Muscle layer of duodenum (tissue), 2 donors: ENCODE measurements at regions not wholly inside any gene's neighbourhood (a gene's known extent, or its start where the extent isn't known, plus 50 kb on each side); places are given as distances from the start of the nearest gene placed in this dataset.

ENCODE experiments used
- H3K27ac ChIP-seq: one replicate; pipeline ENCODE4 v1.7.0; 2013; ENCODE audit warnings: mild to moderate bottlenecking, low read length
- H3K27me3 ChIP-seq: one replicate; pipeline ENCODE4 v1.7.0; 2013; ENCODE audit warnings: low read depth, mild to moderate bottlenecking, control low read depth, low read length
- H3K36me3 ChIP-seq, 2 donors: one replicate each; pipeline ENCODE4 v1.7.0; 2013; ENCODE audit warnings: low read length in 2 of 2, control low read depth in 1 of 2, mild to moderate bottlenecking in 1 of 2; ENCODE audit not compliant: insufficient read depth in 2 of 2, control insufficient read depth in 1 of 2
- H3K4me1 ChIP-seq, 2 donors: one replicate each; pipeline ENCODE4 v1.7.0; 2013; ENCODE audit warnings: low read length in 2 of 2, mild to moderate bottlenecking in 2 of 2, control low read depth in 1 of 2, moderate library complexity in 1 of 2; ENCODE audit not compliant: insufficient read depth in 2 of 2, control insufficient read depth in 1 of 2
- H3K4me3 ChIP-seq, 2 donors: one replicate each; pipeline ENCODE4 v1.7.0; 2013; ENCODE audit warnings: low read length in 2 of 2, low read depth in 1 of 2, mild to moderate bottlenecking in 1 of 2
- H3K9me3 ChIP-seq, 2 donors: one replicate each; pipeline ENCODE4 v1.7.0; 2013; ENCODE audit warnings: low read length in 2 of 2, control low read depth in 1 of 2, mild to moderate bottlenecking in 1 of 2; ENCODE audit not compliant: control insufficient read depth in 1 of 2
- donor health status: healthy.

DNA sequence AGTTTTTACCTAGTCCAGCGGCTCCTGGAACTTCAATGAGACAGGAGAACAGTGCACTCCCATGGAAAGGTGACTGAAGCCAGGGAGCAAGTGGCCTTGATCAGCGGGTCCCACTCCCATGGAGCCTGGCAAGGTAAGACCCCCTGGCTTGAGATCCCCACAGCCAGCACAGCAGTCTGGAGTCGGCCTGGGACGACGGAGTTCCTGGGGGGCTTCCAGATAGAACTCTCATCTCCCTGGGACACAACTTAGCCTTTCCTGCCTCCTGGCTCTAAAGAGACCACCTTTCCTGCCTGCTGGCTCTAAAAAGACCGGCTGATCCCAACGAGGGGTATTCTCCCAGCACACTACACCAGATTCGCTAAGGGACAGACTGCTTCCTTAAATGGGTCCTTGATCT, 1279.0 kb upstream of the GOT2 start:
- H3K27ac ChIP-seq, result no peak overlapping the region
- no peaks in the 10 kb centered on the region for H3K27me3 ChIP-seq
- H3K4me3 ChIP-seq, result no peak overlapping the region
- no peaks in the 10 kb centered on the region for H3K9me3 ChIP-seq
- H3K36me3 ChIP-seq, result no peaks in the 10 kb centered on the region
- H3K4me1 ChIP-seq, result no peaks in the 10 kb centered on the region

DNA sequence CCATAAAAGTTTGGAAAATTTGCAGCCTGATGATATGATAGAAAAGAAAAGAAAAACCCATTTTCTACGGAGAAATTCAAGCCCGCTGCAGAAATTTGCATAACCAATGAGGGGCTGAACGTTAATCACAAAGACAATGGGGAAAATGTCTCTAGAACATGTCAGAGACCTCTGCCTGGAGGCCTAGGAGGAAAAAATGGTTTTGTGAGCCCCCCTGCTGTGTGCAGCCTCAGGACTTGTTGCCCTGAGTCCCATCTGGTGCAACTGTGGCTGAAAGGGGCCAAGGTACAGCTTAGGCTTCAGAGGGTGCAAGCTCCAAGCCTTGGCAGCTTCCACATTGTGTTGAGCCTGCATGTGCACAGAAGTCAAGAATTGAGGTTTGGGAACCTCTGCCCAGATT, 1267.4 kb upstream of the GOT2 start:
- Histone ChIP-seq H3K36me3 (no peaks in the 10 kb centered on the region), H3K4me1 (no peaks in the 10 kb centered on the region), H3K4me3 (no peak overlapping the region), H3K27ac (no peak overlapping the region), H3K27me3 (no peaks in the 10 kb centered on the region), H3K9me3 (no peaks in the 10 kb centered on the region)

- Histone ChIP-seq H3K4me3 (no peak overlapping the region), H3K4me1 (no peaks in the 10 kb centered on the region), H3K27ac (no peak overlapping the region), H3K27me3 (no peaks in the 10 kb centered on the region), H3K36me3 (no peaks in the 10 kb centered on the region), H3K9me3 (no peaks in the 10 kb centered on the region)
Observed at GRCh38 chr16:59997706-59998105, 1263.6 kb upstream of the GOT2 start.

- Histone ChIP-seq H3K9me3 (peaks cover 0 to 8% of the 10 kb centered on the region in 2 donors), H3K36me3 (no peaks in the 10 kb centered on the region), H3K4me3 (no peak overlapping the region), H3K27ac (no peak overlapping the region), H3K27me3 (no peaks in the 10 kb centered on the region), H3K4me1 (no peaks in the 10 kb centered on the region)
Observed at GRCh38 chr16:59993101-59993500, 1259.0 kb upstream of the GOT2 start.

- H3K4me1 ChIP-seq, result no peaks in the 10 kb centered on the region
- no peaks in the 10 kb centered on the region for H3K27me3 ChIP-seq
- peaks cover 0 to 8% of the 10 kb centered on the region in 2 donors for H3K9me3 ChIP-seq
- no peak overlapping the region for H3K4me3 ChIP-seq
- no peak overlapping the region for H3K27ac ChIP-seq
- no peaks in the 10 kb centered on the region for H3K36me3 ChIP-seq
Observed at GRCh38 chr16:59991171-59991570, 1257.1 kb upstream of the GOT2 start.

DNA sequence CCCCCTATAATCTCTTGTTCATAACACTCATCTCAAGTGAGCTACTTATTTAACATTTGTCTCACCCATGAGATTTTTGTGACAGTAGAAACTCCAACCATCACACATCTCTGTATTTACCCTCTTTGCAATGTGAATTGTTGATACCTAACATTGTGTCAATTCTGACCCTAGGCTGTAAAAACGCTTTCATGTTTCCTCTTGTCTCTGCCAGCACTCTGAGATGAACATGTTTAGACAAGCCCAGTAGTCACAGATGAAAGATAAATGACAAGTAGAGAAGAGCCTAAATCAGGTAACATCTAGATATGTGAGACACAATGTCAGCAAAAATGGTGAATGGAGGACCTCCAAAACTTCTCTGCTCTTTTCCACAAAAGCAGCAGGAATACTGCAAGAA, 1254.5 kb upstream of the GOT2 start:
- Histone ChIP-seq H3K36me3 (no peaks in the 10 kb centered on the region), H3K4me3 (no peak overlapping the region), H3K27me3 (no peaks in the 10 kb centered on the region), H3K4me1 (no peaks in the 10 kb centered on the region), H3K27ac (no peak overlapping the region), H3K9me3 (peaks cover 0 to 17% of the 10 kb centered on the region in 2 donors)

GRCh38 chr16:59975953-59976352, 1241.8 kb upstream of the GOT2 start:
- Histone ChIP-seq H3K4me1 (no peaks in the 10 kb centered on the region), H3K27ac (no peak overlapping the region), H3K4me3 (no peak overlapping the region), H3K9me3 (no peaks in the 10 kb centered on the region), H3K27me3 (no peaks in the 10 kb centered on the region), H3K36me3 (no peaks in the 10 kb centered on the region)

- H3K4me1 ChIP-seq, result no peaks in the 10 kb centered on the region
- no peaks in the 10 kb centered on the region for H3K9me3 ChIP-seq
- no peaks in the 10 kb centered on the region for H3K36me3 ChIP-seq
Observed at GRCh38 chr16:59973966-59974365, 1239.8 kb upstream of the GOT2 start.

DNA sequence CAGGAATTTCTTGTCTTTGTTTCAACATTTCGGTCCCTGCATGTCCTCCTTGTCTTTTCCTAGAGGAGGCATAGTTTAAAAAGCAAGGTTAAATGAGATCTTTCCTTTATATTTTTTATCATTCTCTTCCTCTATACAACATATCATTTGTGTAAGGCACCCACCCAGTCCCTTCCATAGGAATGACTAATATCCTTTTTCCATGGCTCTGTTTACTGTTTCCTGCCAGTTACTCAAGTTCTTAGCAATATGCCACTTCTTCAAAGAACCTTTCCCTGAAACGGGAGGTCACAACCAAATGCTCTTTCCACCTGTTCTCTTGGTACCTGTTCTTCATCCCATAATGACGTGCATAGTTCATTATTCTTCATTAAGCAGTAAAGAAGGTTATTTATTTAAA, 1237.1 kb upstream of the GOT2 start:
- H3K27me3 ChIP-seq, result no peaks in the 10 kb centered on the region
- H3K9me3 ChIP-seq, result no peaks in the 10 kb centered on the region
- no peaks in the 10 kb centered on the region for H3K36me3 ChIP-seq
- H3K4me1 ChIP-seq, result no peaks in the 10 kb centered on the region
- no peak overlapping the region for H3K27ac ChIP-seq
- H3K4me3 ChIP-seq, result no peak overlapping the region

More at GRCh38 chr16:59973966-59974365, 1239.8 kb upstream of the GOT2 start:
- H3K4me3 ChIP-seq, result no peak overlapping the region
- H3K27ac ChIP-seq, result no peak overlapping the region
- H3K27me3 ChIP-seq, result no peaks in the 10 kb centered on the region

DNA sequence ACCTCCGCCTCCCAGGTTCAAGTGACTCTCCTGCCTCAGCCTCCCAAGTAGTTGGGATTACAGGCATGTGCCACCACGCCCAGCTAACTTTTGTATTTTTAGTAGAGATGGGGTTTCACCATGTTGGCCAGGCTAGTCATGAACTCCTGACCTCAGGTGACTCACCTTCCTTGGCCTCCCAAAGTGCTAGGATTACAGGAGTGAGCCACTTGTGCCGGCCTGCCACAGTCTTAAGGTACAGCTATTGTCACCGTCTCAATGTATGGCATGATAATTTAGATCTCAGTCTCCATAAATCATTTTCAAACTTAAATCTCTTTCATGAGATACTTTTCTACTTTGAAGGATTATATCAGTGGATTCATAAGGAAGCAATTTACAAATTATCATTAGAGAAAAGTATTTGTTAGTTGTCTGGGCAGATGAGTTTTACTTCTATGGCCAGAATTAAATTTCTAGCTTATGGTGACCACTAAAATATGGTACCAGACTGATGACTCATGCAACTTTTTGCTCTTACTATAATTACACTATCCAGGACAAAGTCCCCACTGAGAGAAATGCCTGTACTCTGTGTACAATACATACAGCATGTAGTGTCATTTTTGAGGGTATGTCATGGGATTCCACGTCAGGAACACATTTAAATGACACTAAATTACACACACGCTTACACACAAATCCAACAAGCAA, 1230.3 kb upstream of the GOT2 start:
- H3K36me3 ChIP-seq, result no peaks in the 10 kb centered on the region
- peaks cover 0 to 5% of the 10 kb centered on the region in 2 donors for H3K9me3 ChIP-seq
- H3K4me1 ChIP-seq, result no peaks in the 10 kb centered on the region

GRCh38 chr16:59959311-59959710, 1225.2 kb upstream of the GOT2 start:
- no peak overlapping the region for H3K27ac ChIP-seq
- no peaks in the 10 kb centered on the region for H3K36me3 ChIP-seq
- H3K9me3 ChIP-seq, result peaks cover 0 to 5% of the 10 kb centered on the region in 2 donors
- no peaks in the 10 kb centered on the region for H3K4me1 ChIP-seq
- H3K27me3 ChIP-seq, result no peaks in the 10 kb centered on the region
- no peak overlapping the region for H3K4me3 ChIP-seq

More for the DNA sequence above, 1230.3 kb upstream of the GOT2 start:
- Histone ChIP-seq H3K27ac (no peak overlapping the region), H3K4me3 (no peak overlapping the region), H3K27me3 (no peaks in the 10 kb centered on the region)

DNA sequence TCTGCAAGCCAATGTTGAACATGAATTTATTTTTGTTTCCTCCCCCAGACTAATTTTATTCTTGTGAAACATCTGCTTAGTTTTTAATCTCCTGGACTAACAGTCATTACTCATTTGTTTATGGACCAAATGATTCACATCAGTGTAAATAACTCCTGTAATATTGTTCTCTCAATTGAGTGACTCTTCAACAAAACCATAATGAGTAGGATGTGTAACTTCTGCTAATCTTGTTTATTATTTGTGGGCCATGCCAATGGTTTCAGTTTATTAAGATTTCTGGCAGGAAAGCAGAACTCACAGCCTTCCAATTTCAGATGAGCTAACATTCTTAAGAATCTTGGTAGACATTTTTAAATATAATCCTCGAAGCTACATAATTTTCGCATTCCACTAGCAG, 1216.3 kb upstream of the GOT2 start:
- Histone ChIP-seq H3K4me1 (no peaks in the 10 kb centered on the region), H3K27ac (no peak overlapping the region), H3K27me3 (no peaks in the 10 kb centered on the region), H3K36me3 (no peaks in the 10 kb centered on the region), H3K4me3 (no peak overlapping the region), H3K9me3 (peaks cover 0 to 5% of the 10 kb centered on the region in 2 donors)
